ENCODE measurements at regions not wholly inside any gene's neighbourhood (a gene's known extent, or its start where the extent isn't known, plus 50 kb on each side); places are given as distances from the start of the nearest gene placed in this dataset.

DNA sequence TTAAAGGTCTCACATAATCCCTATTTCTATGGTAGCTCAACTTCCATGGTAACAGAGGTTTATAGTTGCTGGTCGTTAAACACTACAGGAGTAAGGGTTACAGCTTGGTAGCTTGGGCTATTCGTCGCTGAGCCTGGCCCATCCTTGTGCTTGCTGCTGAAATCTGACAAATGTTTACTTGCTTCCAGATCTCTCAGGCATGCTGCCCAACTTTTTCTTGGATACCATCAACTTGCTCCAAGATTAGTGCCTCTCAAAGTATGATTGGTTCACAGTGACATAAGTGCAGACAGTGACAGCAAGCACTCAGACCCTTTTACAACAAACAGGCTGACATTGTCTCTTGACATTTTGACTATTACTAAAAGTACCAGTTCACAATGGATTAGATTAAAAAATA lies 231.8 kb downstream of the KCNS3 start:
- ATAC-seq (ENCODE audit: low read depth) (no peak), DNase-seq (no peak)
- Histone ChIP-seq H3K4me3 (ENCODE audit: insufficient read depth, low read depth, low read length) (no peak overlapping the region), H3K18ac (ENCODE audit: low read depth, low read length) (no peak overlapping the region), H3K9me3 (ENCODE audit: control insufficient read depth, insufficient read depth, low read length) (no peaks in the 10 kb centered on the region), H3K9ac (ENCODE audit: low read depth, low read length) (no peak overlapping the region), H3K56ac (ENCODE audit: extremely low read depth, insufficient read depth, low read length) (no peak overlapping the region), H4K20me1 (ENCODE audit: insufficient read depth, low read length) (no peaks in the 10 kb centered on the region), H4K8ac (ENCODE audit: low read depth in 2 of 2, low read length in 2 of 2) (no peak overlapping the region), H2AK9ac (replicated peaks; ENCODE audit: low read depth, low read length, poor library complexity) (no peak overlapping the region), H3K27ac (ENCODE audit: insufficient read depth, low read length) (no peak overlapping the region), H3K9me1 (ENCODE audit: insufficient read depth, low read length) (no peaks in the 10 kb centered on the region), H2BK5ac (ENCODE audit: low read depth, low read length, poor library complexity, severe bottlenecking) (no peak overlapping the region), H3K23ac (ENCODE audit: low read depth, low read length) (no peak overlapping the region), H2BK120ac (ENCODE audit: low read depth, low read length) (no peak overlapping the region), H4K5ac (ENCODE audit: low read depth, low read length) (no peak overlapping the region), H2BK20ac (ENCODE audit: low read depth, low read length) (no peak overlapping the region), H3K4me2 (ENCODE audit: low read depth, low read length) (no peak overlapping the region), H2BK15ac (ENCODE audit: low read depth, low read length) (no peak overlapping the region), H2AK5ac (ENCODE audit: low read depth, low read length) (no peak overlapping the region), H3K4ac (ENCODE audit: low read depth, low read length) (no peak overlapping the region), H2AFZ (replicated peaks; ENCODE audit: low read length, poor library complexity) (no peak overlapping the region), H3K4me1 (ENCODE audit: control insufficient read depth, insufficient read depth, low read length) (no peaks in the 10 kb centered on the region), H4K91ac (ENCODE audit: insufficient read depth, low read depth, low read length) (no peak overlapping the region), H3K36me3 (ENCODE audit: control insufficient read depth, insufficient read depth, low read length) (no peaks in the 10 kb centered on the region), H3K79me1 (ENCODE audit: low read depth in 1 of 2, low read length in 2 of 2) (no peaks in the 10 kb centered on the region), H3K14ac (replicated peaks; ENCODE audit: low read depth, low read length) (no peak overlapping the region), H3K27me3 (ENCODE audit: control insufficient read depth, insufficient read depth, low read length) (no peaks in the 10 kb centered on the region; the same call in 1 of the 2 replicates)
- BruUV-seq (replicated peaks) = no TSS peak
- in situ Hi-C loops (cut with MboI; ENCODE audit: low sequenced_read_pairs) = no loop called here
- no CpG with 5 or more reads among the region's 3 CpGs for WGBS, 2 experiments (ENCODE audit: extremely low coverage in 2 of 2, insufficient read length in 1 of 2)
- no peak for TF ChIP-seq CEBPB (IDR thresholded peaks at IDR 0.05; ENCODE audit: low read depth, low read length)
- TF ChIP-seq, protein P1, sequence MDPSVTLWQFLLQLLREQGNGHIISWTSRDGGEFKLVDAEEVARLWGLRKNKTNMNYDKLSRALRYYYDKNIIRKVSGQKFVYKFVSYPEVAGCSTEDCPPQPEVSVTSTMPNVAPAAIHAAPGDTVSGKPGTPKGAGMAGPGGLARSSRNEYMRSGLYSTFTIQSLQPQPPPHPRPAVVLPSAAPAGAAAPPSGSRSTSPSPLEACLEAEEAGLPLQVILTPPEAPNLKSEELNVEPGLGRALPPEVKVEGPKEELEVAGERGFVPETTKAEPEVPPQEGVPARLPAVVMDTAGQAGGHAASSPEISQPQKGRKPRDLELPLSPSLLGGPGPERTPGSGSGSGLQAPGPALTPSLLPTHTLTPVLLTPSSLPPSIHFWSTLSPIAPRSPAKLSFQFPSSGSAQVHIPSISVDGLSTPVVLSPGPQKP (IDR thresholded peaks at IDR 0.05; ENCODE audit: borderline replicate concordance, low read depth, low read length) = no peak
- TF ChIP-seq SMC3 (IDR thresholded peaks at IDR 0.05; ENCODE audit: low read depth, low read length) = no peak
- TF ChIP-seq FOS (IDR thresholded peaks at IDR 0.05; ENCODE audit: low read depth, low read length) = no peak
- TF ChIP-seq BHLHE40 (IDR thresholded peaks at IDR 0.05; ENCODE audit: low read depth, low read length) = no peak
- no peak for TF ChIP-seq RFX5 (IDR thresholded peaks at IDR 0.05; ENCODE audit: low read depth, low read length)
- no peak for TF ChIP-seq POLR2A (IDR thresholded peaks at IDR 0.05; ENCODE audit: low read depth, low read length)
- TF ChIP-seq RCOR1 (IDR thresholded peaks at IDR 0.05; ENCODE audit: insufficient replicate concordance, low read length) = no peak
- no peak for TF ChIP-seq RAD21 (IDR thresholded peaks at IDR 0.05; ENCODE audit: low read length)
- TF ChIP-seq MXI1 (IDR thresholded peaks at IDR 0.05; ENCODE audit: borderline replicate concordance, low read depth, low read length) = no peak
- TF ChIP-seq MAFK (IDR thresholded peaks at IDR 0.05; ENCODE audit: low read depth, low read length) = no peak
- TF ChIP-seq, protein P2, sequence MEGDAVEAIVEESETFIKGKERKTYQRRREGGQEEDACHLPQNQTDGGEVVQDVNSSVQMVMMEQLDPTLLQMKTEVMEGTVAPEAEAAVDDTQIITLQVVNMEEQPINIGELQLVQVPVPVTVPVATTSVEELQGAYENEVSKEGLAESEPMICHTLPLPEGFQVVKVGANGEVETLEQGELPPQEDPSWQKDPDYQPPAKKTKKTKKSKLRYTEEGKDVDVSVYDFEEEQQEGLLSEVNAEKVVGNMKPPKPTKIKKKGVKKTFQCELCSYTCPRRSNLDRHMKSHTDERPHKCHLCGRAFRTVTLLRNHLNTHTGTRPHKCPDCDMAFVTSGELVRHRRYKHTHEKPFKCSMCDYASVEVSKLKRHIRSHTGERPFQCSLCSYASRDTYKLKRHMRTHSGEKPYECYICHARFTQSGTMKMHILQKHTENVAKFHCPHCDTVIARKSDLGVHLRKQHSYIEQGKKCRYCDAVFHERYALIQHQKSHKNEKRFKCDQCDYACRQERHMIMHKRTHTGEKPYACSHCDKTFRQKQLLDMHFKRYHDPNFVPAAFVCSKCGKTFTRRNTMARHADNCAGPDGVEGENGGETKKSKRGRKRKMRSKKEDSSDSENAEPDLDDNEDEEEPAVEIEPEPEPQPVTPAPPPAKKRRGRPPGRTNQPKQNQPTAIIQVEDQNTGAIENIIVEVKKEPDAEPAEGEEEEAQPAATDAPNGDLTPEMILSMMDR (conservative IDR thresholded peaks at IDR 0.05; ENCODE audit: low read depth, low read length) = no peak
- TF ChIP-seq NFE2L2 (IDR thresholded peaks at IDR 0.05; ENCODE audit: low read depth, low read length) = no peak
- no peak for TF ChIP-seq CHD1 (IDR thresholded peaks at IDR 0.05; ENCODE audit: low read depth, low read length)
- no peak for TF ChIP-seq MAZ (IDR thresholded peaks at IDR 0.05; ENCODE audit: borderline replicate concordance, low read depth, low read length)
- TF ChIP-seq, protein P3, sequence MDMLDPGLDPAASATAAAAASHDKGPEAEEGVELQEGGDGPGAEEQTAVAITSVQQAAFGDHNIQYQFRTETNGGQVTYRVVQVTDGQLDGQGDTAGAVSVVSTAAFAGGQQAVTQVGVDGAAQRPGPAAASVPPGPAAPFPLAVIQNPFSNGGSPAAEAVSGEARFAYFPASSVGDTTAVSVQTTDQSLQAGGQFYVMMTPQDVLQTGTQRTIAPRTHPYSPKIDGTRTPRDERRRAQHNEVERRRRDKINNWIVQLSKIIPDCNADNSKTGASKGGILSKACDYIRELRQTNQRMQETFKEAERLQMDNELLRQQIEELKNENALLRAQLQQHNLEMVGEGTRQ (IDR thresholded peaks at IDR 0.05; ENCODE audit: low read depth, low read length) = no peak
- dilution Hi-C loops (cut with HindIII; ENCODE audit: low sequenced_read_pairs, unreplicated experiment) = no loop called here
- ChIA-PET POLR2A (ENCODE audit: unreplicated experiment) (no interaction called here), CTCF (no interaction called here)
- intact Hi-C loops (cut with micrococcal nuclease) = no loop called here

Measured in IMR-90 (cell line).